Astrocyte of the cerebellum (primary cell): ENCODE measurements at regions not wholly inside any gene's neighbourhood (a gene's known extent, or its start where the extent isn't known, plus 50 kb on each side); places are given as distances from the start of the nearest gene placed in this dataset.

ENCODE experiments used
- DNase-seq: peaks from one replicate; pipeline ENCODE4 v3.0.0-alpha.2; 2011; ENCODE audit warnings: low read depth
- H3K4me3 ChIP-seq: 2 replicates; pipeline ENCODE4 v1.5.1; 2011; ENCODE audit warnings: mild to moderate bottlenecking, low read depth, low read length, moderate library complexity
- CTCF ChIP-seq: IDR thresholded peaks from 2 replicates; pipeline ENCODE4 v1.5.1; 2012; ENCODE audit warnings: low read length, low read depth, moderate library complexity, mild to moderate bottlenecking; ENCODE audit errors: missing control alignments
- in situ Hi-C: cut with HindIII; loops from 2 replicates; pipeline ENCODE4 v1.10.0; 2017; ENCODE audit warnings: low sequenced_read_pairs

- TF ChIP-seq CTCF = no peak
- in situ Hi-C loops = no loop called here
- no peak for DNase-seq
- no peak overlapping the region for H3K4me3 ChIP-seq
Measured at GRCh38 chr16:79915761-79916160, 315.2 kb upstream of the MAF start.

DNA sequence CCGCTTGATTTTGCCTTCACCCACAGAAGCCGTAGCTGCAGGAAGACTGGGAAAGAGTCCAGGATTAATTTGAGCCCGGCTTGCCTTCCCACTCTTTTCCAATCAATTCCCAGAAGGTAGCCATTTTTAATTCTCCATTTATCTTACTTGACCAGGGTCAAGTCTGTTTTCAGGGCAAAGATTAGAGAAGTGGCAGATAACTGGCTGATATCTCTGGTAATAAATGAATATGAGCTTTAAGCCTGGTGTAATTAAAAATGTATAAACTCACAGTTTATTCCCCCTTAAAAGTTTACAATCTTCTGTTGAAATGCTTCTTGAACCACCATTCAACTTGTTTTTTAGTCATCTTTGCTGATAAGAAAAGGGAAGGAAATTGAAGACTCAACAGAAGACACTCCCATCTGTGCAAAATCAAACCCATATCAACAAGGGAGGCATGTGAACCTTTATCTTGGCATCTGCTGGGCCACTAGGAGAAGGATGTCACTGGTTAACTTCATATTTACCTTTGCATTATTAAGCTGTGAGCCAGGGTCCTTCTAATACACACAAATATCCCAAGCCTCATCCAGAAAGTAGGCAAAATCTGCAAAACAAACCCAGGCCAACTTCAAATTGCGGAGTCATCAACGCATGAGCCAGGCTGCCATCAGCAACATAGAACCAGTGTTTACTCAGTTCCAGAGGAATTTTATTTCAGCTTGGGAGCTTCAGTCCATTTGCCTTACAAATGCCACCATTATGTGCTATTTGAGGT lies 314.6 kb upstream of the MAF start:
- in situ Hi-C loops = no loop called here
- DNase-seq = no peak

DNA sequence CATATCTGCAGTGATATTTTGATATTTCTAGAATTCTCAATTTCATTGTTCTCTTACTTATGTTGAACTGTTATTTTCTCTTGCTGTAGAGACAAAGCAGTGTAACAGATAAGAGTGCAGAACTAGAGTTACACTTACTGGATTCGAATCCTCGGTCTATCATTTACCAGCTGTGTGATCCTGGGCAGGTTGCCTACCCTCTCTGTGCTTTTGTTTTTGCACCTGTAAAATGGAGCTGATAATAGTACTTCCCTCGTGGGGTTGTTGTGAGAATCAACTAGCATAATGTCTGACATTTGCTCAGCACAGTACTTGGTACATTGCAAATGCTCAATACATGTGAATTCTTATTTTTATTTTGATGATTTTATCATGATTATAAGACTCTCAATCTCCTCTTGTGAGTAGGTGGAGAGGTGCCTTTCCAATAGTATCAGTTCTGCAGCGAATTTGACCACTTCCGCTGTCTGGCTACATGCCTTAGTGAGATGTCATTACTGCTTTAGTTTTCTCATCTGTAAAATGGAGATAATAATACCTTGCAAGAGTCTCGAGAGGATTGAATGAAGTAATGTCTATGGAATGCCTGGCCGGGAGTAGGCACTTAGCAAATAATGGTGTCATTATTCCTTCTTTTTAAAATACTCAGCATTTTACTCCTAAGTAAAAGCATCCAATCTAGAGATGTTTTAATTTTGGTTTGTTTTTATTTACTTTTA lies 312.2 kb upstream of the MAF start:
- no peak for TF ChIP-seq CTCF
- no peak for DNase-seq
- no peak overlapping the region for H3K4me3 ChIP-seq
- in situ Hi-C loops = no loop called here

More for the DNA sequence above, 314.6 kb upstream of the MAF start:
- no peak for TF ChIP-seq CTCF
- no peak overlapping the region for H3K4me3 ChIP-seq

GRCh38 chr16:79911660-79912059 lies 311.1 kb upstream of the MAF start:
- no peak for TF ChIP-seq CTCF
- no peak for DNase-seq
- H3K4me3 ChIP-seq = no peak overlapping the region
- in situ Hi-C loops = no loop called here

DNA sequence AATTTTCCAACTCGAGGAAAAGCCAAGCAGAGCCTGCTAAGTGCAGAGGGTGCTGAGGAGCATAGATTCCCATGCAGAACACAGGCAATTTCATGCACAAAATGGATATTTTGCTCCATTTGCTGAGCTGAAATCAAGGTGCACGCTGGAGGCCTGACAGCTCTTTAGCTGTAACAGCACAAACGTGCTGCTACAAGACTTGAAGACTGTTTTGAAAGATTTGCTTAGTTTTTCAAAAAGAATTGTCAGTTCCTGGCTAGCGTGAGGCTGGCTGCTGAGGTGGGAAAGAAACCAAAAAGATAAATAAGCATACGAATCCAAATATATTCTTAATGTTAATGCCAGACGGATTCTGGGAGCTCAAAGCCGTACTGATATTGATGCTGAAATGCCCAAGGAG lies 309.0 kb upstream of the MAF start:
- H3K4me3 ChIP-seq = no peak overlapping the region
- in situ Hi-C loops = no loop called here
- DNase-seq = no peak
- no peak for TF ChIP-seq CTCF

- in situ Hi-C loops = no loop called here
- DNase-seq = no peak
Measured at GRCh38 chr16:79903471-79903870, 302.9 kb upstream of the MAF start.

More at GRCh38 chr16:79903471-79903870, 302.9 kb upstream of the MAF start:
- no peak overlapping the region for H3K4me3 ChIP-seq
- TF ChIP-seq CTCF = no peak
